K562 (cell line): ENCODE measurements at regions not wholly inside any gene's neighbourhood (a gene's known extent, or its start where the extent isn't known, plus 50 kb on each side); places are given as distances from the start of the nearest gene placed in this dataset.

ENCODE experiments used
- ATF7 ChIP-seq: fragments of 450-650 bp; IDR thresholded peaks from 2 replicates; pipeline ENCODE4 v1.7.1; 2014; ENCODE audit warnings: mild to moderate bottlenecking, moderate library complexity
- MCM7 ChIP-seq, 2 experiments: fragments of 450-650 bp; IDR thresholded peaks; 2 replicates each; pipeline ENCODE4 v1.6.1; 2016 to 2018
- NFXL1 ChIP-seq: fragments of 450-650 bp; formaldehyde crosslinking; IDR thresholded peaks from 2 replicates; pipeline ENCODE4 v1.4.0; 2021; ENCODE audit warnings: mild to moderate bottlenecking
- SMARCA5 ChIP-seq: fragments of 450-650 bp; IDR thresholded peaks from 2 replicates; pipeline ENCODE4 v1.6.1; 2016
- ZNF778 ChIP-seq: fragments of 450-650 bp; formaldehyde crosslinking; IDR thresholded peaks from 2 replicates; pipeline ENCODE4 v1.4.0; 2020; ENCODE audit warnings: mild to moderate bottlenecking, moderate library complexity
- TF ChIP-seq, protein P1 (sequence below): sonication (generic); IDR thresholded peaks from 2 replicates; pipeline ENCODE4 v1.6.1; 2016
- TF ChIP-seq, protein P2 (sequence below): fragments of 250-450 bp; sonication (Bioruptor Pico); IDR thresholded peaks from 2 replicates; pipeline ENCODE4 v1.4.0; 2020
- TF ChIP-seq, protein P3 (sequence below): fragments of 450-650 bp; IDR thresholded peaks from 2 replicates; pipeline ENCODE4 v1.6.1; 2016; ENCODE audit warnings: missing biosample characterization, missing genetic modification characterization
- TF ChIP-seq, protein P4 (sequence below): sonication (generic); formaldehyde crosslinking; IDR thresholded peaks from 2 replicates; pipeline ENCODE4 v1.8.1; 2022; ENCODE audit warnings: missing genetic modification reagents
- TF ChIP-seq, protein P5 (sequence below): sonication (generic); formaldehyde crosslinking; IDR thresholded peaks from 2 replicates; pipeline ENCODE4 v1.8.0; 2023; ENCODE audit warnings: mild to moderate bottlenecking, missing genetic modification reagents
- TF ChIP-seq, protein P6 (sequence below): fragments of 250-450 bp; sonication (Bioruptor Pico); IDR thresholded peaks from 2 replicates; pipeline ENCODE4 v1.5.0; 2020; ENCODE audit warnings: mild to moderate bottlenecking, borderline replicate concordance

DNA sequence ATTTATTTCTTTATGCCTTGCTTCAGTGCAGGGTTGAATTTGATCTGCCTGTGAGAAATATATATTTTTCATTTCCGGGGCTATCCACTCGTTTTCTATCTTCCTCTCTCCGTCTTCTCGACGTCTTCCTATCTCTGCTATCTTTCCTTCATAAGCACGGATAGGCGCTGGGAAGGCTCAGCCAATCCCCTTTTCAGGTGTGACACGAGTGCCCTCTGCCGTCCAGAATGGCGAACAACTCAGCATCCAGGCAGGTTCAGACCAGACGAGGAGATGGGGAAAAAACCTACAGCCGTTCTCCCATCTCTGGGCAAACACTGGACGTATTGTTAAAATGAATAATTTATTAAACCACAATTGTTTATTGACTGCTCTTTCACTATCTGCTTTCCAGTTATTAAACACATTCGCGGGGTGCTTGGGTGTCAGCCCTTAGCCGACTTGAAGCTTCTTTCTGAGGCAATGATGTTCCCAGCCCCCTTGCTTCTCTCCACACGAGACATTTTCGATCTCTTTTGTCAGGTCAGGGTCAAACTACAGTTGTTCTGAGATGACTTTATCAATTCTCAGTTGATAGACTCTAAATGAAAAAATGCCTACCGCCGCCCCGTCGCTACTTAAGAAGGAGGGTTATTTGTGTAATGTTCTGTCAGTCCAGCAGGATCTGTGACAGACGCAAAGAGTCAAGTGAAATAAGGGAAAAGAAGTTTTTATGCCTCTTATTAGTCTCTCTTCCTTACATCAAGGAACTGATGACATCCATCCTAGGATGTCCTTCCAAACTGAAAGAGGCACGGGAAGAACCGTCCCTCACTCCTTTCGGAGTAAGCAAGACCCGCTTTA lies 96.3 kb upstream of the NOCT start (continued):
- TF ChIP-seq, protein P1, sequence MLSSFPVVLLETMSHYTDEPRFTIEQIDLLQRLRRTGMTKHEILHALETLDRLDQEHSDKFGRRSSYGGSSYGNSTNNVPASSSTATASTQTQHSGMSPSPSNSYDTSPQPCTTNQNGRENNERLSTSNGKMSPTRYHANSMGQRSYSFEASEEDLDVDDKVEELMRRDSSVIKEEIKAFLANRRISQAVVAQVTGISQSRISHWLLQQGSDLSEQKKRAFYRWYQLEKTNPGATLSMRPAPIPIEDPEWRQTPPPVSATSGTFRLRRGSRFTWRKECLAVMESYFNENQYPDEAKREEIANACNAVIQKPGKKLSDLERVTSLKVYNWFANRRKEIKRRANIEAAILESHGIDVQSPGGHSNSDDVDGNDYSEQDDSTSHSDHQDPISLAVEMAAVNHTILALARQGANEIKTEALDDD = no peak
- TF ChIP-seq, protein P2, sequence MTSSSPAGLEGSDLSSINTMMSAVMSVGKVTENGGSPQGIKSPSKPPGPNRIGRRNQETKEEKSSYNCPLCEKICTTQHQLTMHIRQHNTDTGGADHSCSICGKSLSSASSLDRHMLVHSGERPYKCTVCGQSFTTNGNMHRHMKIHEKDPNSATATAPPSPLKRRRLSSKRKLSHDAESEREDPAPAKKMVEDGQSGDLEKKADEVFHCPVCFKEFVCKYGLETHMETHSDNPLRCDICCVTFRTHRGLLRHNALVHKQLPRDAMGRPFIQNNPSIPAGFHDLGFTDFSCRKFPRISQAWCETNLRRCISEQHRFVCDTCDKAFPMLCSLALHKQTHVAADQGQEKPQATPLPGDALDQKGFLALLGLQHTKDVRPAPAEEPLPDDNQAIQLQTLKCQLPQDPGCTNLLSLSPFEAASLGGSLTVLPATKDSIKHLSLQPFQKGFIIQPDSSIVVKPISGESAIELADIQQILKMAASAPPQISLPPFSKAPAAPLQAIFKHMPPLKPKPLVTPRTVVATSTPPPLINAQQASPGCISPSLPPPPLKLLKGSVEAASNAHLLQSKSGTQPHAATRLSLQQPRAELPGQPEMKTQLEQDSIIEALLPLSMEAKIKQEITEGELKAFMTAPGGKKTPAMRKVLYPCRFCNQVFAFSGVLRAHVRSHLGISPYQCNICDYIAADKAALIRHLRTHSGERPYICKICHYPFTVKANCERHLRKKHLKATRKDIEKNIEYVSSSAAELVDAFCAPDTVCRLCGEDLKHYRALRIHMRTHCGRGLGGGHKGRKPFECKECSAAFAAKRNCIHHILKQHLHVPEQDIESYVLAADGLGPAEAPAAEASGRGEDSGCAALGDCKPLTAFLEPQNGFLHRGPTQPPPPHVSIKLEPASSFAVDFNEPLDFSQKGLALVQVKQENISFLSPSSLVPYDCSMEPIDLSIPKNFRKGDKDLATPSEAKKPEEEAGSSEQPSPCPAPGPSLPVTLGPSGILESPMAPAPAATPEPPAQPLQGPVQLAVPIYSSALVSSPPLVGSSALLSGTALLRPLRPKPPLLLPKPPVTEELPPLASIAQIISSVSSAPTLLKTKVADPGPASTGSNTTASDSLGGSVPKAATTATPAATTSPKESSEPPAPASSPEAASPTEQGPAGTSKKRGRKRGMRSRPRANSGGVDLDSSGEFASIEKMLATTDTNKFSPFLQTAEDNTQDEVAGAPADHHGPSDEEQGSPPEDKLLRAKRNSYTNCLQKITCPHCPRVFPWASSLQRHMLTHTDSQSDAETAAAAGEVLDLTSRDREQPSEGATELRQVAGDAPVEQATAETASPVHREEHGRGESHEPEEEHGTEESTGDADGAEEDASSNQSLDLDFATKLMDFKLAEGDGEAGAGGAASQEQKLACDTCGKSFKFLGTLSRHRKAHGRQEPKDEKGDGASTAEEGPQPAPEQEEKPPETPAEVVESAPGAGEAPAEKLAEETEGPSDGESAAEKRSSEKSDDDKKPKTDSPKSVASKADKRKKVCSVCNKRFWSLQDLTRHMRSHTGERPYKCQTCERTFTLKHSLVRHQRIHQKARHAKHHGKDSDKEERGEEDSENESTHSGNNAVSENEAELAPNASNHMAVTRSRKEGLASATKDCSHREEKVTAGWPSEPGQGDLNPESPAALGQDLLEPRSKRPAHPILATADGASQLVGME = no peak
- TF ChIP-seq MCM7 (IDR thresholded peaks at IDR 0.05) (no peak), SMARCA5 (no peak), NFXL1 (CRISPR knock-in tag) (no peak), ATF7 (peak; percentile 18; the same call in 1 of the 2 replicates), ZNF778 (CRISPR knock-in tag) (no peak)
- TF ChIP-seq, protein P3, sequence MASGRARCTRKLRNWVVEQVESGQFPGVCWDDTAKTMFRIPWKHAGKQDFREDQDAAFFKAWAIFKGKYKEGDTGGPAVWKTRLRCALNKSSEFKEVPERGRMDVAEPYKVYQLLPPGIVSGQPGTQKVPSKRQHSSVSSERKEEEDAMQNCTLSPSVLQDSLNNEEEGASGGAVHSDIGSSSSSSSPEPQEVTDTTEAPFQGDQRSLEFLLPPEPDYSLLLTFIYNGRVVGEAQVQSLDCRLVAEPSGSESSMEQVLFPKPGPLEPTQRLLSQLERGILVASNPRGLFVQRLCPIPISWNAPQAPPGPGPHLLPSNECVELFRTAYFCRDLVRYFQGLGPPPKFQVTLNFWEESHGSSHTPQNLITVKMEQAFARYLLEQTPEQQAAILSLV (tag) = no peak
- TF ChIP-seq, protein P4, sequence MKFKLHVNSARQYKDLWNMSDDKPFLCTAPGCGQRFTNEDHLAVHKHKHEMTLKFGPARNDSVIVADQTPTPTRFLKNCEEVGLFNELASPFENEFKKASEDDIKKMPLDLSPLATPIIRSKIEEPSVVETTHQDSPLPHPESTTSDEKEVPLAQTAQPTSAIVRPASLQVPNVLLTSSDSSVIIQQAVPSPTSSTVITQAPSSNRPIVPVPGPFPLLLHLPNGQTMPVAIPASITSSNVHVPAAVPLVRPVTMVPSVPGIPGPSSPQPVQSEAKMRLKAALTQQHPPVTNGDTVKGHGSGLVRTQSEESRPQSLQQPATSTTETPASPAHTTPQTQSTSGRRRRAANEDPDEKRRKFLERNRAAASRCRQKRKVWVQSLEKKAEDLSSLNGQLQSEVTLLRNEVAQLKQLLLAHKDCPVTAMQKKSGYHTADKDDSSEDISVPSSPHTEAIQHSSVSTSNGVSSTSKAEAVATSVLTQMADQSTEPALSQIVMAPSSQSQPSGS (CRISPR knock-in tag) = no peak
- TF ChIP-seq, protein P5, sequence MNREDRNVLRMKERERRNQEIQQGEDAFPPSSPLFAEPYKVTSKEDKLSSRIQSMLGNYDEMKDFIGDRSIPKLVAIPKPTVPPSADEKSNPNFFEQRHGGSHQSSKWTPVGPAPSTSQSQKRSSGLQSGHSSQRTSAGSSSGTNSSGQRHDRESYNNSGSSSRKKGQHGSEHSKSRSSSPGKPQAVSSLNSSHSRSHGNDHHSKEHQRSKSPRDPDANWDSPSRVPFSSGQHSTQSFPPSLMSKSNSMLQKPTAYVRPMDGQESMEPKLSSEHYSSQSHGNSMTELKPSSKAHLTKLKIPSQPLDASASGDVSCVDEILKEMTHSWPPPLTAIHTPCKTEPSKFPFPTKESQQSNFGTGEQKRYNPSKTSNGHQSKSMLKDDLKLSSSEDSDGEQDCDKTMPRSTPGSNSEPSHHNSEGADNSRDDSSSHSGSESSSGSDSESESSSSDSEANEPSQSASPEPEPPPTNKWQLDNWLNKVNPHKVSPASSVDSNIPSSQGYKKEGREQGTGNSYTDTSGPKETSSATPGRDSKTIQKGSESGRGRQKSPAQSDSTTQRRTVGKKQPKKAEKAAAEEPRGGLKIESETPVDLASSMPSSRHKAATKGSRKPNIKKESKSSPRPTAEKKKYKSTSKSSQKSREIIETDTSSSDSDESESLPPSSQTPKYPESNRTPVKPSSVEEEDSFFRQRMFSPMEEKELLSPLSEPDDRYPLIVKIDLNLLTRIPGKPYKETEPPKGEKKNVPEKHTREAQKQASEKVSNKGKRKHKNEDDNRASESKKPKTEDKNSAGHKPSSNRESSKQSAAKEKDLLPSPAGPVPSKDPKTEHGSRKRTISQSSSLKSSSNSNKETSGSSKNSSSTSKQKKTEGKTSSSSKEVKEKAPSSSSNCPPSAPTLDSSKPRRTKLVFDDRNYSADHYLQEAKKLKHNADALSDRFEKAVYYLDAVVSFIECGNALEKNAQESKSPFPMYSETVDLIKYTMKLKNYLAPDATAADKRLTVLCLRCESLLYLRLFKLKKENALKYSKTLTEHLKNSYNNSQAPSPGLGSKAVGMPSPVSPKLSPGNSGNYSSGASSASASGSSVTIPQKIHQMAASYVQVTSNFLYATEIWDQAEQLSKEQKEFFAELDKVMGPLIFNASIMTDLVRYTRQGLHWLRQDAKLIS (CRISPR knock-in tag) = no peak
- TF ChIP-seq, protein P6, sequence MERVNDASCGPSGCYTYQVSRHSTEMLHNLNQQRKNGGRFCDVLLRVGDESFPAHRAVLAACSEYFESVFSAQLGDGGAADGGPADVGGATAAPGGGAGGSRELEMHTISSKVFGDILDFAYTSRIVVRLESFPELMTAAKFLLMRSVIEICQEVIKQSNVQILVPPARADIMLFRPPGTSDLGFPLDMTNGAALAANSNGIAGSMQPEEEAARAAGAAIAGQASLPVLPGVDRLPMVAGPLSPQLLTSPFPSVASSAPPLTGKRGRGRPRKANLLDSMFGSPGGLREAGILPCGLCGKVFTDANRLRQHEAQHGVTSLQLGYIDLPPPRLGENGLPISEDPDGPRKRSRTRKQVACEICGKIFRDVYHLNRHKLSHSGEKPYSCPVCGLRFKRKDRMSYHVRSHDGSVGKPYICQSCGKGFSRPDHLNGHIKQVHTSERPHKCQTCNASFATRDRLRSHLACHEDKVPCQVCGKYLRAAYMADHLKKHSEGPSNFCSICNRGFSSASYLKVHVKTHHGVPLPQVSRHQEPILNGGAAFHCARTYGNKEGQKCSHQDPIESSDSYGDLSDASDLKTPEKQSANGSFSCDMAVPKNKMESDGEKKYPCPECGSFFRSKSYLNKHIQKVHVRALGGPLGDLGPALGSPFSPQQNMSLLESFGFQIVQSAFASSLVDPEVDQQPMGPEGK = no peak
